ENCODE measurements at regions not wholly inside any gene's neighbourhood (a gene's known extent, or its start where the extent isn't known, plus 50 kb on each side); places are given as distances from the start of the nearest gene placed in this dataset.

DNA sequence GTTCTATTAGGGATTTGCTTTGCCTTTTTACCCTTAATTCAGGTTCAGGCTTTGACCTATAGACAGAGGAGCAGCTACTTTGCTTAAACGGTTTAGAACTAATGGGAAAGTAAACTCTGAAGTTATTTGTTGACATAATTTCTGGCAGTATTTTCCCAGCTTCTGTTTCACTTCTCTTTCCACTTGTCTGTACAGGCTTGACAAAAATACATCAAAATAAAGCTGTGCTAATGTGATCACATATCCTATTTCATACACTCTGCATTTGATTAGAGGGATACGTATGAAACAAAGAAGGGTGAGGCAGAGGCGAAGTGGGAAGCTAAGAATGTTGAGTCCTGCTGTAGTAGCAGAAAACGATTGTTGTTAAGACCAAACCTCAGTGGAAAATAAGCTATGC, 389.1 kb upstream of the RARB start:
- DNase-seq (ENCODE audit: low read depth), result no peak

DNA sequence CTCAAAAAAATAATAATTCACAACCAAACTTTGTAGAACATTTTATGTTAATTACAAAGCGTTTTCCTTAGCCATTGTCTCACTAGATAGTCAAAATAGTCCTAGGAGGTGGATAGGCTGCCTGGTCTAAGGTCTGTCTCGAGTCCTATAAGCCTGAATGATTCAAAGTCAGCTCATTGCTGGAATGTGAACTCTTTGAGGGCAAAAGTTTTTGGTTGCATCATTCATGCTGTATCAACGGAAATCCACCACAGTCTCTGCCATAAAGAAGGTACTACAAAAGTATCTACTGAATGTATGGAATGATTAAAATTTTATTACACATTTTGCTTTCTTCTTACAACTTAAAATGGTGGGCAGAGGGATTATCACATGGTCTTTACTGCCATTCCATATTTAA, 387.3 kb upstream of the RARB start:
- DNase-seq (ENCODE audit: low read depth), result no peak

DNA sequence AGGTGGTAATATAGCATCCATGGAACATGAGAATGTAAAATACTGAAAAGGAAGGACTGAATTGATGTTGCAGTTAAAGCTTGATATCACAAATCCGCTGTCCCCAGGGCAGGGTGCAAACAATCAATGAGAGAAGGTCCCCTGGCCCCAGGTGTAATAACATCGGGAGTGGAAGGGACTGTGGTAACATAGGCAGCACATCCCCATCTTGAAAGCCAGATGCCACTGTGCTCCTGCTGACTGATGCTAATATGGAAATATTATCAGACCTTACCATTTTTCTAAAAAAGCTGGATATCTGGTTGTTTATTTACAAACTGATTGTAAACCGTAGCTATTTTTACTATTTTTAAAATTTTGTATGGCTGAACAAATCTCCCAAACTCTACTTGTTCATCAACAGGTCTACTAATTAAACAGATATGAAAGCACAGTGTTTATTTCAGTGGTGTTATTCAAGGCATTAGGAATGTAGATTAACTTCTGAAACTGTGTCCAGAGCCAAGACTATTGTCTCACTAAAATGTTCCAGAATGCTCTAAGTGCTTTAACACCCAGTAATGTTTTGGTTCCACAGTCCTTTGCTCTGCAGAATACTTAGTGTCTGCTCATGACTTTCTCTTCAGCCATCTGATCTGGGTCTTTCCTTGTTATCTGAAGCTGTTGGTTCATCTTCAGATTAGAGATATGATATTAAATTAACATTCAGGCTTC, 386.0 kb upstream of the RARB start:
- no peak for DNase-seq (ENCODE audit: low read depth)

DNA sequence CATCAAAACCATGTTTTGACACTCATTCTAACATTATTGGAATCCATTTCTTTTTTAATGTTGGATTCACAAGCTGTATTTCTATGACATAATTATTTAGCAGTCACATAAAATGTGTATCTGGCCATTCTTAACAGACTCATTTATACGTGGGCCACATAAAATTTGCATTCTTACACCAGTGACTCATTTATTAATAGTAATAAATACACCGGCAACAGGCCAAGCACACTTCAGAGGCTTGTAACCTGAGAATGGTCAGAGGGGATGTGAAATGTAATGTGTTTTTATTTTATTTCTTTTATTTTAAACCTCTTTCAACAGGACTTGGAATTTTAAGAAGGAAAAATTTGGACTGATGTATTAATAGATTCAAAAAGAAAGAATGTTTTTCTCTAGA, 384.9 kb upstream of the RARB start:
- DNase-seq (ENCODE audit: low read depth), result no peak

DNA sequence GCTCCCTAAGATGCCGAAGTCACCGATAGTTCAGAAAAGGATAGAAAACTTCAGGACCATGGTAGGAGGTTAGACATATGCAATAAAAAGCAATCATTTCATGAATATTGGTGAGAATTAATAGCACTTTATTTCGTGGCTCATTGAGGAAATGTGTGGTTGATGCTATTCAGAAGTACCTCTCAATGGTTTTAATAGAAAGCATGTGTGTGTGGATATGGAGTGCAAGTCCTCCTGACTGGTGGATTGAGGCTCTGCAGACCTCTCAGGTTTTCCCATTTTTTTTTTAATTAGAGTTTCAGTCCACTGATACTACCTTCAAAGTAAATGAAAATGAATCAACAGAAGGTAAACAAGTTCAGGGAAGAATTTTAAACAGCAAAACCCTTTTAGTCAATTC, 384.3 kb upstream of the RARB start:
- no peak for DNase-seq (ENCODE audit: low read depth)

DNA sequence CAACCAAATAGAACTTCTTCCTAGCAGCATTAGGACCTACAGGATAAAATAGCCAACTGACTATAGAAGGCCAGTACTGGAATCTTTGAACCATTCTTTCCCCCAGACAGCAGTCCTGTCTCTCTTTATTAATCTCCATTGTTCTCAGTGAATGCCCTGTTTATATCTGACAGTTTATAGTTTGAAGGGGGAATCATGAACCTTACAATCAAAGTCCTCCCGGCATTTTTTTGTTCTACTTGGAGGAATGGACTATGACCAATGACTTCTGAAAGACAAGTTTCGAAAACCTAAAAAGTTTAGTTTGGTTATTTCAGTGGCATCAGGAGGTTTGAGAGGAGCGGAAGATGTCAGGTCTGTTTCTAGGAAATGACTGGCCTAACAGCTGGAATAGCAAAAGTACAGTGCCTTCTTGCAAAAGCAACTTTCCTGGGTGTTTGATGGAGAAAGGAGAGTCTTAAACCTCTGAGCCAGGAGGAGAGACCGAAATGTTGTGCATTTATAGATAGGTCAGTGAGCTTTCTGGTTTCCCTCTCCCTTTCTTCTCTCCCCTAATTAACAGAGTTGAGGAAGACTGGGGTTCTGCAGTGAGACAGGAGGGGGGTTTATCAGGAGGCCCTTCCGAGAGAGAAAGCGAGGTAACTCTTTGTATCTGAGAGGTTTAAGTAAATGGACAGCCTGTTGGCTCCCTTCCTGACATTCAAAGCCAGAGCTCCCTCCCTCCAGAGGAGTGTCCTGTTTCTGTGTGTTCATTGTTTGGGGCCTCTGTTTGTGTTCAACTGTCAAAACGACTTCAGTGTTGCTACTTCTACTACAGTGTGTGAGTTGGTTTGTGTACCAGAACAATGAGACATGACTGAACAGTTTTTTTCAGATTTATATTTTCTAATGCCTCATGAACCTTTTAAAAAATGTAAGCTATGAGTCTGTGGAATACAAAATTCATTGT, 383.0 kb upstream of the RARB start:
- peak; percentile 5 for DNase-seq (ENCODE audit: low read depth)

DNA sequence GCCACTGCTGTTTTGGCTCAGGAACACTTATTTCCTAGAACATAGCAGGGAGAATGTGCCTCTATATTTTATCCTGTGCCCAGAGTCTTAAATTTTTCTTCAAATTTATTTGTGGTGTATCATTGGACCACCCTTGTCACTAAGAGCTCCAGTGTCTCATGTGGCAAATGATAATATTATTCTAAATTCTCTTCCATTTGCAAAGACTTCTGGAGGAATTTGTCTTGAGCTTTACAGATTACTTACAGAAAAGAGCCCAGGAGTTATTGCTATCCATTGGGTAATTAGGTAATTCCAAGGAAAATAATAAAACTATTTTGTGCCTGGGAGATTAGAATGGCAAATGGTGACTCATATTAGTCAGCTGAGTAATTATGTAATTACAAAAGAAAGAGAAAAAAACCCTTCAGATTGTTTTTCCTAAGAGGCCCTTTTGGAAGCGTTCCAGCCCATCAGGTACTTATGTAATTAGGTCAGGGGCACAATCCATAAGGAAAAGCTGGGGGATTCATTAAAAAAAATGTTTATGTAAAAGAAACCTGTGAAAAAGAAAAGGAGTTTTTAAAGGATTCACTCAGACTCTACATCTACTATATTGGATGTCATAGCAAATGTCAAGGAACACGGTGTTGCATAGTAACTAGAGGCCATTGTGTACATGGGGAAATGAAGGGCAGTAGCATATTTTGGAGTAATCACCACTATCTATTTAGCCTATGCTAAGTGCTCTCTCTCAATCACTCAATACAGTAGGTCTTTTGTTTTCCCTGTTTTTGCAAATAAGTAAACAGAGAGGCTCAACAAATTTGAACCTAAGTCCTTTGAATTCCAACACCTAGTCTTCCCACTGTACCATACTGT, 380.9 kb upstream of the RARB start:
- DNase-seq (ENCODE audit: low read depth), result no peak

DNA sequence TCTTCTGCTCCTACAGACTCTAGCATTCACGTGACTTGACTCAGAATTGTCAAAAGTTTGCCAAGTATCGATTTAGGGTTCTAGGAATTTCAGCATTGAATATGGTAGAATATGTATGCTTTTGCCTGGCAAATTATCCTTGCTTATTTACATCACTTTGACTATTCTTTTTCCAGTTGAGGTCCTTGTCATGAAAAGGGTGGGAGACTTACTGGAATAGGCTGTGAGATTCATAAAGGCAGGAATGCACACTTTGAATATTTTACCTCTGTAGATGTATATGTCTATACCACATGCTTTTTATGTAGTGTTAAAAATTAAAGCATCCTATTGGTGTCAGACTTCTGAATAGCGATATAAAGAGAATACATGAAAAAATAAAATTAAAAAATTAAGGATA, 378.8 kb upstream of the RARB start:
- no peak for DNase-seq (ENCODE audit: low read depth)

DNA sequence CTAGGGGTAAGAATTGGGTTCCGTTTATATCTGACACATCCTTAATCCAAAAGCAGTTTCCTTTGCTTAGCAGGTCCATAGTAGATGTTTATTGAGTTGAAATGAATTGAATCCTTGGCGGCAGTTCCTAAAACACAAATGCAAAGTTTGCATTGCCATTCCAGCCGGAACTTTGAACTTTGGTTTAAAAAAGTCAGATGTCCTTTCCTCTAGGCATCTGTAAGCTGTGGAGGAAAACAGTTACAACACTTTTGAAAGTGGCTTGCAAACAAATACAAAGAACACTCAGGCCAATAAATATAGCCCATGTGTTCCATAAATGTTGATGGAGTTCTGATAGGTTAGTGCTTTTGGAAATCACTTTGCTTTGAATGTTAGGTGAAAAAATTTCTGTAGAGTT, 374.7 kb upstream of the RARB start:
- no peak for DNase-seq (ENCODE audit: low read depth)

DNA sequence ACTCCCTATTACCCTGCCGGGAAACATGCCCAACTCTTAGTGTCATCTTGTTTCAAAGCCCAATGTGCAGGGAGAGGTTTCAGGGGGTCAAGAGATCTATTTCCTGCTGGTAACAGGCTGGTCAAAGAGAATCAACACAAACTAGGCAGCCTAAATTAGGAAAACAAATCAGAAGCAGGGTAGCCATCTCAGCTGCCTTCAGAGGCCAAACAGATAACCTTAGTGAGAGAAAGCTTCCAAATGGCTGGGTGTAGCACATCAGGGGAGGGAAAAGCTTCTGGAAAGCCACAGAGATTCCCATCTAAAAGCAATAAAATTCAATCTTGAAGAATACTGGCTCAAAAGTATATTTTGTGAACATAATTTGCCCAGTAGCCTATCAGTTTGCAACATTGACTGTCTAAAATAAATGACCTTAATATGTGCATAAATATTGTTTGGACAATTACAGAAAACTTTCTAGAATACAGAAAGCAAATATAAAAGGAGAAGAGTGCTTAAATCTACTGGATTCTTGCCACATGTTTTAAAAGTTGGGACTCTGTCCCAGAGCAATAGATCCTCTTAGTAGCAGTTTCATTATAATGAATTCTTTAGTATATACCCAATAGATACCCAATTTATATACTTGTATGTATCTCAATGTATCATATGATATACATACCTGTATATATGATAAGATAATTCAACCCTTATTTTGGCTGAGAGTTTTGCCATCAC, 371.9 kb upstream of the RARB start:
- DNase-seq (ENCODE audit: low read depth), result no peak

DNA sequence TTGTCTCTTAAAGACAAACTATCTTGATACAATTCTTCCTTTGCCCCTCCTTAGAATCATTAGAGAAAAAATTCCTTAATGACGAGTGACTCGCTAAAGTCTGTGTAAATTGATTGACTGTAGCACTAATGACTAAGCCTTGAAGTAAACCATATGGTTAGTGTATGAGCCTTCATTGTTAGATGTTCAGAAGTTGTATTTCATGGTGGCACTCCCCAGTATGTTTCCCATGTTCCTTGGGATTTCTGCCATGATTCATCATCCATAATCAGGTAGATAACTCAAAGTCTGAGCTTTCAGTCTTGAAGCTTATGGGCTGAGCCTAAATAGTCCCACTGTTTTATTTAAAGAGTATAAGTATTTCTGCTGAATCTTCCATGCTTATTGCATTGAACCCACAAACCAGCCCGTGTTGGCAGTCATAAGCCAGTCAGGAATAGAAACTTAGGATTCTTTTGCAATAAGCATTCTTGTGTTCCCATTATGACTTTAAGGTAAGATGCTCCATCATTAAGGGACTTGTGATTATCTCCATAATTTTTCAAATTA, 371.2 kb upstream of the RARB start:
- DNase-seq (ENCODE audit: low read depth), result no peak

DNA sequence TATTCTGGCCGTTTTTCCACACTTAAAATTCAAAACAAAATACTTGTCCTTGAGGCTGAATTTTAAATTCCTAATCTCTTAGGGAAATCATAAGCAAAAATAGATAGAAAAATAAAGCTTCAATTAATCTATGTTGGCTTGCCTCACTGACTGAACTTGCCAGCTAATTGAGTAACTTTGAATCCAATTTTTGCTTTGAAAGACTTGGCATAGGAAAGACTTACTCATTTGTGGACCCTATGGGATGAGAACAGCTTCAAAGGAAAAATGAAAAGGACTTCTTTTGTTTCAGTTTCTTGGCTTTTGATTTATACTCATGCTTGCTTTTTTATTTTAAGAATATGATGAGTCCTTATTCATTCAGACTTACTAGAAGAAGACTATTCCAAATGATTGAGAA, 370.7 kb upstream of the RARB start:
- DNase-seq (ENCODE audit: low read depth), result no peak

DNA sequence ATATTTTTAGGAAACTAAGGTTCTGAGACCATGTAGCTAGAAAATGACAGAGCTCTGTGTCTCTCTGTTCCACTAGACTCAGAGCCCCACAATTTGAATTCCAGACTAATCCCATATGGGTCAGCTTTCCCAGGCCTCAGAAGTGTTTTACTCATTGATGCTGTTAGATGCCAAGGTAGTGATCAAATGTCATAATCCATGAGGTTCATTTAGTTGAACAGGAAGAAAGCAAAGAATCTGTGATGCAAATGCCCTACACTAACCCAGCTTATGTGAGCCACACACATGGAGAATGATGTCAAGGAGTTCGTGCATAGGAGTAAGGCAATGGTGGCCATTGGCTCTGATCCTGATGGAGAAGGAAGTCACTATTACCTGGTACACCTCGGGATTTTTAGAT, 363.4 kb upstream of the RARB start:
- DNase-seq (ENCODE audit: low read depth), result no peak

DNA sequence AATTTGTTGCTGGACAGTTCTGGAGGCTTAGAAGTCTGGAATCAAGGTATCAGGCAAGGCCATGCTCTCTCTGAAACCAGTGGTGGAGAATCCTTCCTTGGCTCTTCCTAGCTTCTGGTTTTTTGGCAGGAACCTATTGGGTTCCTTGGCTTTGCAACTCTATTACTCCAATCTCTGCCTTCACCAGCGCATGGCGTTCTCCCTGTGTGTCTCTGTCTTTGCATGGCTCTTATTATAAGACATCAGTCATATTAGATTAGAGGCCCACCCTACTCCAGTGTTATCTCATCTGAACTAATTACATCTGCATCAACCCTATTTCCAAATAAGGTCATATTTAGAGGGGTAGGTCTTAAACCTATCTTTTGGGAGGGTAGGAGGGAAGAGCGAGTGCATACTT, 358.1 kb upstream of the RARB start:
- DNase-seq (ENCODE audit: low read depth), result no peak

DNA sequence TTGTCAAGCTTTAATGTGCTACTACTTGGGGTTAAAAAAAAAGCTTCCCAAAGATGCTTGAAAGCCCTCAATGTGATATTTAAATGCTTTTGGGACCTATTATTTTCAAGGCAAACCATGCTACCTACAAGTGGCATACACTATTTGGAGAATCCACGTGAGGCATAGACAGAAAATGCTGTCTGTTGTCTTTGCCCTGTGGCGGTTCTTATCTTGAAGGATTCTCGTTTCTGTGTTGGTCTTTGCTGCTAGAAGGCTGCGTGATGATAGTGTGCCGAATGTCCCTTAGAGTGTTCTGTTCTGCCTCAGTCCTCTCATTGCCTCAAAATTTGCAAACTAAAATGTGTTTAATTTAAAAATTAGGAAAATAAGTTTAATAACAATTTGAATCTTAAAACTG, 356.2 kb upstream of the RARB start:
- no peak for DNase-seq (ENCODE audit: low read depth)

DNA sequence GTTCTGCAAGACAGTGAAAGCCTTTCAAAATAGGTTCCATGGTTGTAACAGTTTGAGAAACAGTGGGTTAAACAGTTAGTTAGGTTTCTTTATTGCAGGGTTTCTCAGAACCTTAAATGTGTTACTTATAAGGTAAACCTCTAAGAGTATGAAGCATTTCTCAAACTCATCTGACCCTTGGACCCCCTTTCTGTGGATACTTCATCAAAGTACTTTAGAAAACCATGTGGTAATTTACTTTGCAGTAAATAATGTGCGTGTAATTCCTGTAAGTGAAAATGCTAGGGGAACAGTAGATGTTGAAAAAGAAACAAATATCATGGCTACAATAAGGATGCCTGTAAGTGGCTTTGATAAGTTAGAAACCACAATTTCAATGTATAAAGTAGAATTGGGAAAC, 354.6 kb upstream of the RARB start:
- no peak for DNase-seq (ENCODE audit: low read depth)

DNA sequence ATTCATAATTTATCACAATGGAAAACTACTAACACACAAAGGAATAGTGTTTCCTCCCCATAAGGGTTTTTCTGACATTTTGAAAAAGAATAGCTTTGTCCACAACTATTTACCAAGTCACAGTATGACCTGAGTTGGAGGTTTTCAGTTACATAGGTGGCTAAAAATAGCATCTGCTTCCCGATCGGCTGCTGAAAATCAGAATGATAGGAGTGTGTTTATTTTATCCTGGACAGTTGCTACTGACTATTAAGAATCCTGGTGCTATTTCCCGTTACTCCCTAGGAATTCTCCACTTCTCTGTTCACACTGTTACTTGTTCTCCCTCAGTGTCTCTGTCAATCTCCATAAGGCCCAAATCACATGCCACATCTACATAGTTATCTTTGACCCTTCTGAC, 353.9 kb upstream of the RARB start:
- peak; percentile 25 for DNase-seq (ENCODE audit: low read depth)

DNA sequence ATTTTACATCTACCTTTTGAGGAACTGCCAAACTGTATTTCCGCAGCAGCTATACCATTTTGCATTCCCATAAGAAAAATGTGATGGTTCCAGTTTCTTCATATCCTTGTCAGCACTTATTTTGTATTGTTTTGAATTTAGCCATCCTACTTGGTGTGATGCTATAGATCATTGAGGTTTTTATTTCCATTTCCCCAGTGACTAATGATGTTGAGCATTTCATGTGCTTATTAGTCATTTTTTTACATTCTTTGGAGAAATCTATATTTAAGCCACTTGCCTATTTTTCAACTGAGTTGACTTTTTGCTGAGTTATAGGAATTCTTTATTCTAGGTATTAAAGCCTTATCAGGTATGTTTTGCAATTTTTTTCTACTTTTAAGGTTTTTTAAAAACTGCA, 347.6 kb upstream of the RARB start:
- no peak for DNase-seq (ENCODE audit: low read depth)

DNA sequence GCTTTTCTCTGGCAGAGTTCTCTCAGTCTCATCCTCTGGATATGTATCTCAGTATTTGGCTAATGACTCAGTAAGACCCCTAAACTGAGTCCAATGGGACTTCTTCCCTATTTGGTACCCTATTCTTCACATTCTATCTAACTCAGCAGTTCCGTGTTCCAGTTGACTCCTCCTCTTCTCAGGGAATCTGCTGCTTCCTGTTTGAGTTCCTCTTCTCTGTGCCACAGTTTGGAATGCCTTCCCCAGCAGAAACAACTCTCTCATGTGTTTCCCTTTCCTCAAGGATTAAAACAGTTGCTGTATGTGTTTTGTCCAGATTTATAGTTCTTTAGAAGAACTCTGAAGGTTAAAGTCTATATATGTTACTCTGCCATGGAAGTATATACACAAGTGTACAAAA, 344.0 kb upstream of the RARB start:
- DNase-seq (ENCODE audit: low read depth), result no peak

DNA sequence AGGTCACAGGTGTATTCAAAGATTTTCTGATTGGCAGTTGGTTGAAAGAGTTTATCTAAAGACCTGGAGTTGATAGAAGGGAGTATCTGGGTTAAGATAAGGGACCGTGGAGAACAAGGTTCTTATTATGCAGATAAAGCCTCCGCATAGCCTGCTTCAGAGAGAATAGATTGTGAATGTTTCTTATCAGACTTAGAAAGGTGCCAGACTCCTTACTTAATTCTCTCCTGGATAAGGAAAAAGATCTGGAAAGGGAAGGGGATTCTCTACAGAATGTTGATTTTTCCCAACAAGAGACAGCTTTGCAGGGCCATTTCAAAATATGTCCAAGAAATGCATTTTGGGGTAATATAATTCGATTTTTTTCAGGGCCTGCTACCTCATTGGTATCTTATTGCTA, 341.3 kb upstream of the RARB start:
- no peak for DNase-seq (ENCODE audit: low read depth)

DNA sequence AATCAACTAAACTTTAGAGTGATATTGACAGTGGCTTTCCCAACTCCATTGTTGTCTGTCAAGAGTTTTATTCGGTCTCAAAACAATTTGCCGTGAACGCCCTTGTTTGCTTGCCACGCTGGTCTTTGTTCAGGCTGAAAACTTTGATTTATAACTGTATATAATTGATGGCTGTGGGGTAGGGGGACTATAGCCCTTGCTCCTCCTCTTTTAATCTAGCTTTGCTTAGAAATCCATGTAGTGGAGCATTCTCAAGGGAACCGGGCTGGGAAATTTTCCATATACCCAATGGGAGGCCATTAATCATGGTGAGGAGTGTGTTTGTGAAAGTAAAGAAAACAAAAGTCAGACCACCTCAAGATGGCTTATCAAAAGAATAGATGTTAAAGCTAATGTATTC, 339.8 kb upstream of the RARB start:
- DNase-seq (ENCODE audit: low read depth), result no peak

Measured in myocyte (in vitro differentiated cells).